NCI-H1417 (cell line): ENCODE measurements at regions not wholly inside any gene's neighbourhood (a gene's known extent, or its start where the extent isn't known, plus 50 kb on each side); places are given as distances from the start of the nearest gene placed in this dataset.
"Not testable (repeated sequence)": the region's sequence is repeated elsewhere in the genome, so short reads cannot be mapped to it uniquely, and the experiment has no call there.

ENCODE experiments used
- DNase-seq, 3 experiments: peaks; one replicate each; lab custom pipeline; 2025; lab: John Stamatoyannopoulos, UW

GRCh38 chr5:68849906-68850305, 243.9 kb upstream of the SLC30A5 start:
- DNase-seq = no peak

- DNase-seq = no peak
These were observed 232.7 kb upstream of the SLC30A5 start for GRCh38 chr5:68861099-68861498.

GRCh38 chr5:68862560-68862959, 231.3 kb upstream of the SLC30A5 start:
- no peak for DNase-seq

- not testable (repeated sequence) for DNase-seq
These were observed 228.6 kb upstream of the SLC30A5 start for GRCh38 chr5:68865192-68865591.

GRCh38 chr5:68872088-68872839, 221.6 kb upstream of the SLC30A5 start:
- DNase-seq = peak in 2 of 3 experiments; percentile 1 to 5

- DNase-seq = peak in 1 of 3 experiments; percentile 17
These were observed 220.6 kb upstream of the SLC30A5 start for GRCh38 chr5:68873198-68873597.

GRCh38 chr5:68875351-68875750, 218.5 kb upstream of the SLC30A5 start:
- no peak for DNase-seq

GRCh38 chr5:68883436-68883835, 210.4 kb upstream of the SLC30A5 start:
- no peak for DNase-seq

- no peak for DNase-seq
These were observed 209.6 kb upstream of the SLC30A5 start for GRCh38 chr5:68884144-68884754.

- peak in 1 of 3 experiments; percentile 0 for DNase-seq
These were observed 208.9 kb upstream of the SLC30A5 start for GRCh38 chr5:68884883-68885282.

GRCh38 chr5:68886814-68887213, 207.0 kb upstream of the SLC30A5 start:
- no peak for DNase-seq

- DNase-seq = no peak
These were observed 202.1 kb upstream of the SLC30A5 start for GRCh38 chr5:68891718-68892117.

GRCh38 chr5:68894673-68895072, 199.1 kb upstream of the SLC30A5 start:
- DNase-seq = no peak

- peak in 2 of 3 experiments; percentile 2 to 26 for DNase-seq
These were observed 194.8 kb upstream of the SLC30A5 start for GRCh38 chr5:68898951-68899471.

- no peak for DNase-seq
These were observed 181.7 kb upstream of the SLC30A5 start for GRCh38 chr5:68911840-68912690.

- no peak for DNase-seq
These were observed 178.7 kb upstream of the SLC30A5 start for GRCh38 chr5:68915079-68915478.

- no peak for DNase-seq
These were observed 175.5 kb upstream of the SLC30A5 start for GRCh38 chr5:68918306-68918705.

- no peak for DNase-seq
These were observed 173.8 kb upstream of the SLC30A5 start for GRCh38 chr5:68919988-68920490.

GRCh38 chr5:68920888-68921287, 172.9 kb upstream of the SLC30A5 start:
- no peak for DNase-seq

- no peak for DNase-seq
These were observed 171.4 kb upstream of the SLC30A5 start for GRCh38 chr5:68922172-68922987.

- DNase-seq = no peak
These were observed 169.2 kb upstream of the SLC30A5 start for GRCh38 chr5:68924481-68925145.
